ENCODE measurements at regions not wholly inside any gene's neighbourhood (a gene's known extent, or its start where the extent isn't known, plus 50 kb on each side); places are given as distances from the start of the nearest gene placed in this dataset.

DNA sequence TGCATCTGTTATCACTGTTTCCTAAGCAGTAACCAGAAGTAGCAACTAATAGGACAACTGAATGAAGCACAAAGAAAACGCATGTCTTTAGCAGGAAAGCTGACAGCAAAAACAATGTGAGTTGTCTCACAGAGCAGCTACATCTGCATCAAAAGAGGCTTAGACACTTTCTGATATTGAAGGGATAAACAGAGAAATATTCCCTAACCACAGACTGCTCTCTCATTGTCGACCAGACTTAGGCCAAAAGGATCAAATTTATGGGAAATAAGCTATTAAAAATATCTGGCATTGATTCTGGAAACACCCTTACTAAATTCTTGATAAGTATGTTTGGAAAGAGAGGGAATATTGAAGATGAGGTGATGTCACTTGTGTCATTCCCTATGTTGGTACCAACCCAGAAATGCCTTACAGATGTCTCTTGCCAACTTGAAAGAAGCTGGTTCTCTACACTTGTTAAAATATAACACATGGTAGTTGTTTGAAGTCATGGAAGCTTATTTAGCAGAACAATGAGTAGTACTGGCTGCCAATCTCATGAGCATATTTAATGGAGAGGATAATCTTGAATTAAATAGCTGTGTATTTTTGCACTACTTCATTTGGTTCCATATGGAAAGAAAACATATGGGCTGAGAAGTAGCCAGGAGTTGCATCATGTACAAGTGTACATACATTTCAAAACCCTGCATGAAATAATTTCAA lies 929.3 kb upstream of the MAN1A1 start:
- TF ChIP-seq, protein P1, sequence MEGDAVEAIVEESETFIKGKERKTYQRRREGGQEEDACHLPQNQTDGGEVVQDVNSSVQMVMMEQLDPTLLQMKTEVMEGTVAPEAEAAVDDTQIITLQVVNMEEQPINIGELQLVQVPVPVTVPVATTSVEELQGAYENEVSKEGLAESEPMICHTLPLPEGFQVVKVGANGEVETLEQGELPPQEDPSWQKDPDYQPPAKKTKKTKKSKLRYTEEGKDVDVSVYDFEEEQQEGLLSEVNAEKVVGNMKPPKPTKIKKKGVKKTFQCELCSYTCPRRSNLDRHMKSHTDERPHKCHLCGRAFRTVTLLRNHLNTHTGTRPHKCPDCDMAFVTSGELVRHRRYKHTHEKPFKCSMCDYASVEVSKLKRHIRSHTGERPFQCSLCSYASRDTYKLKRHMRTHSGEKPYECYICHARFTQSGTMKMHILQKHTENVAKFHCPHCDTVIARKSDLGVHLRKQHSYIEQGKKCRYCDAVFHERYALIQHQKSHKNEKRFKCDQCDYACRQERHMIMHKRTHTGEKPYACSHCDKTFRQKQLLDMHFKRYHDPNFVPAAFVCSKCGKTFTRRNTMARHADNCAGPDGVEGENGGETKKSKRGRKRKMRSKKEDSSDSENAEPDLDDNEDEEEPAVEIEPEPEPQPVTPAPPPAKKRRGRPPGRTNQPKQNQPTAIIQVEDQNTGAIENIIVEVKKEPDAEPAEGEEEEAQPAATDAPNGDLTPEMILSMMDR (conservative IDR thresholded peaks at IDR 0.05; ENCODE audit: low read depth in 2 of 2), result no peak
- TF ChIP-seq EZH2phosphoT487 (IDR thresholded peaks at IDR 0.05; ENCODE audit: unreplicated experiment), result no peak
- TF ChIP-seq POLR2AphosphoS5 (IDR thresholded peaks at IDR 0.05; ENCODE audit: low read depth), result no peak
- no peak for TF ChIP-seq REST (IDR thresholded peaks at IDR 0.05; ENCODE audit: unreplicated experiment)
- TF ChIP-seq EZH2 (IDR thresholded peaks at IDR 0.05; ENCODE audit: low read depth, unreplicated experiment), result no peak
- TF ChIP-seq, protein P2, sequence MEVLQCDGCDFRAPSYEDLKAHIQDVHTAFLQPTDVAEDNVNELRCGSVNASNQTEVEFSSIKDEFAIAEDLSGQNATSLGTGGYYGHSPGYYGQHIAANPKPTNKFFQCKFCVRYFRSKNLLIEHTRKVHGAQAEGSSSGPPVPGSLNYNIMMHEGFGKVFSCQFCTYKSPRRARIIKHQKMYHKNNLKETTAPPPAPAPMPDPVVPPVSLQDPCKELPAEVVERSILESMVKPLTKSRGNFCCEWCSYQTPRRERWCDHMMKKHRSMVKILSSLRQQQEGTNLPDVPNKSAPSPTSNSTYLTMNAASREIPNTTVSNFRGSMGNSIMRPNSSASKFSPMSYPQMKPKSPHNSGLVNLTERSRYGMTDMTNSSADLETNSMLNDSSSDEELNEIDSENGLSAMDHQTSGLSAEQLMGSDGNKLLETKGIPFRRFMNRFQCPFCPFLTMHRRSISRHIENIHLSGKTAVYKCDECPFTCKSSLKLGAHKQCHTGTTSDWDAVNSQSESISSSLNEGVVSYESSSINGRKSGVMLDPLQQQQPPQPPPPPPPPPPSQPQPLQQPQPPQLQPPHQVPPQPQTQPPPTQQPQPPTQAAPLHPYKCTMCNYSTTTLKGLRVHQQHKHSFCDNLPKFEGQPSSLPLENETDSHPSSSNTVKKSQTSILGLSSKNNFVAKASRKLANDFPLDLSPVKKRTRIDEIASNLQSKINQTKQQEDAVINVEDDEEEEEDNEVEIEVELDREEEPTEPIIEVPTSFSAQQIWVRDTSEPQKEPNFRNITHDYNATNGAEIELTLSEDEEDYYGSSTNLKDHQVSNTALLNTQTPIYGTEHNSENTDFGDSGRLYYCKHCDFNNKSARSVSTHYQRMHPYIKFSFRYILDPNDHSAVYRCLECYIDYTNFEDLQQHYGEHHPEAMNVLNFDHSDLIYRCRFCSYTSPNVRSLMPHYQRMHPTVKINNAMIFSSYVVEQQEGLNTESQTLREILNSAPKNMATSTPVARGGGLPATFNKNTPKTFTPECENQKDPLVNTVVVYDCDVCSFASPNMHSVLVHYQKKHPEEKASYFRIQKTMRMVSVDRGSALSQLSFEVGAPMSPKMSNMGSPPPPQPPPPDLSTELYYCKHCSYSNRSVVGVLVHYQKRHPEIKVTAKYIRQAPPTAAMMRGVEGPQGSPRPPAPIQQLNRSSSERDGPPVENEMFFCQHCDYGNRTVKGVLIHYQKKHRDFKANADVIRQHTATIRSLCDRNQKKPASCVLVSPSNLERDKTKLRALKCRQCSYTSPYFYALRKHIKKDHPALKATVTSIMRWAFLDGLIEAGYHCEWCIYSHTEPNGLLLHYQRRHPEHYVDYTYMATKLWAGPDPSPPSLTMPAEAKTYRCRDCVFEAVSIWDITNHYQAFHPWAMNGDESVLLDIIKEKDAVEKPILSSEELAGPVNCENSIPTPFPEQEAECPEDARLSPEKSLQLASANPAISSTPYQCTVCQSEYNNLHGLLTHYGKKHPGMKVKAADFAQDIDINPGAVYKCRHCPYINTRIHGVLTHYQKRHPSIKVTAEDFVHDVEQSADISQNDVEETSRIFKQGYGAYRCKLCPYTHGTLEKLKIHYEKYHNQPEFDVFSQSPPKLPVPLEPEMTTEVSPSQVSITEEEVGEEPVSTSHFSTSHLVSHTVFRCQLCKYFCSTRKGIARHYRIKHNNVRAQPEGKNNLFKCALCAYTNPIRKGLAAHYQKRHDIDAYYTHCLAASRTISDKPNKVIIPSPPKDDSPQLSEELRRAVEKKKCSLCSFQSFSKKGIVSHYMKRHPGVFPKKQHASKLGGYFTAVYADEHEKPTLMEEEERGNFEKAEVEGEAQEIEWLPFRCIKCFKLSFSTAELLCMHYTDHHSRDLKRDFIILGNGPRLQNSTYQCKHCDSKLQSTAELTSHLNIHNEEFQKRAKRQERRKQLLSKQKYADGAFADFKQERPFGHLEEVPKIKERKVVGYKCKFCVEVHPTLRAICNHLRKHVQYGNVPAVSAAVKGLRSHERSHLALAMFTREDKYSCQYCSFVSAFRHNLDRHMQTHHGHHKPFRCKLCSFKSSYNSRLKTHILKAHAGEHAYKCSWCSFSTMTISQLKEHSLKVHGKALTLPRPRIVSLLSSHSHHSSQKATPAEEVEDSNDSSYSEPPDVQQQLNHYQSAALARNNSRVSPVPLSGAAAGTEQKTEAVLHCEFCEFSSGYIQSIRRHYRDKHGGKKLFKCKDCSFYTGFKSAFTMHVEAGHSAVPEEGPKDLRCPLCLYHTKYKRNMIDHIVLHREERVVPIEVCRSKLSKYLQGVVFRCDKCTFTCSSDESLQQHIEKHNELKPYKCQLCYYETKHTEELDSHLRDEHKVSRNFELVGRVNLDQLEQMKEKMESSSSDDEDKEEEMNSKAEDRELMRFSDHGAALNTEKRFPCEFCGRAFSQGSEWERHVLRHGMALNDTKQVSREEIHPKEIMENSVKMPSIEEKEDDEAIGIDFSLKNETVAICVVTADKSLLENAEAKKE (CRISPR knock-in tag; IDR thresholded peaks at IDR 0.05), result no peak
- TF ChIP-seq CREB1 (CRISPR knock-in tag; IDR thresholded peaks at IDR 0.05; ENCODE audit: low read depth), result no peak
- TF ChIP-seq ZNF114 (CRISPR knock-in tag; IDR thresholded peaks at IDR 0.05), result no peak
- no peak for TF ChIP-seq JUNB (IDR thresholded peaks at IDR 0.05; ENCODE audit: unreplicated experiment)
- no peak for TF ChIP-seq ZNF331 (CRISPR knock-in tag; IDR thresholded peaks at IDR 0.05; ENCODE audit: low read depth)
- TF ChIP-seq NANOG (IDR thresholded peaks at IDR 0.05; ENCODE audit: borderline replicate concordance), result no peak
- TF ChIP-seq, protein P3, sequence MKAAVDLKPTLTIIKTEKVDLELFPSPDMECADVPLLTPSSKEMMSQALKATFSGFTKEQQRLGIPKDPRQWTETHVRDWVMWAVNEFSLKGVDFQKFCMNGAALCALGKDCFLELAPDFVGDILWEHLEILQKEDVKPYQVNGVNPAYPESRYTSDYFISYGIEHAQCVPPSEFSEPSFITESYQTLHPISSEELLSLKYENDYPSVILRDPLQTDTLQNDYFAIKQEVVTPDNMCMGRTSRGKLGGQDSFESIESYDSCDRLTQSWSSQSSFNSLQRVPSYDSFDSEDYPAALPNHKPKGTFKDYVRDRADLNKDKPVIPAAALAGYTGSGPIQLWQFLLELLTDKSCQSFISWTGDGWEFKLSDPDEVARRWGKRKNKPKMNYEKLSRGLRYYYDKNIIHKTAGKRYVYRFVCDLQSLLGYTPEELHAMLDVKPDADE (IDR thresholded peaks at IDR 0.05), result no peak
